HAP-1 (cell line): ENCODE measurements at regions not wholly inside any gene's neighbourhood (a gene's known extent, or its start where the extent isn't known, plus 50 kb on each side); places are given as distances from the start of the nearest gene placed in this dataset.

Source experiments
- DNase-seq, 2 experiments: peaks; one replicate each; pipeline ENCODE4 v3.0.0-alpha.2; 2016 to 2020; ENCODE audit warnings: low spot score in 2 of 2
- H3K27me3 ChIP-seq: fragments of 250-450 bp; sonication (Bioruptor Pico); 2 replicates; pipeline ENCODE4 v1.5.1; 2020; ENCODE audit warnings: low read depth, mild to moderate bottlenecking, moderate library complexity
- H3K36me3 ChIP-seq: fragments of 250-450 bp; sonication (Bioruptor Pico); replicated peaks from 2 replicates; pipeline ENCODE4 v1.5.1; 2020; ENCODE audit warnings: mild to moderate bottlenecking
- H3K4me1 ChIP-seq: fragments of 250-450 bp; sonication (Bioruptor Pico); 2 replicates; pipeline ENCODE4 v1.5.1; 2020; ENCODE audit warnings: mild to moderate bottlenecking
- H3K4me3 ChIP-seq: fragments of 250-450 bp; sonication (Bioruptor Pico); 2 replicates; pipeline ENCODE4 v1.5.1; 2020; ENCODE audit warnings: mild to moderate bottlenecking, moderate library complexity
- H3K9me3 ChIP-seq: fragments of 250-450 bp; sonication (Bioruptor Pico); 2 replicates; pipeline ENCODE4 v1.5.1; 2020; ENCODE audit warnings: mild to moderate bottlenecking, moderate library complexity
- in situ Hi-C: fragments of 300-500 bp; cut with MboI; formaldehyde crosslinking; loops from 3 replicates; pipeline ENCODE4 v1.14.3; 2020; ENCODE audit warnings: low sequenced_read_pairs, inconsistent platforms, mixed read lengths

- Histone ChIP-seq H3K27me3 (no peaks in the 10 kb centered on the region), H3K4me3 (no peak overlapping the region), H3K4me1 (peaks cover 11% of the 10 kb centered on the region), H3K9me3 (no peaks in the 10 kb centered on the region), H3K36me3 (no peaks in the 10 kb centered on the region)
- in situ Hi-C loops: no loop called here
- no peak for DNase-seq
These were observed 113.2 kb upstream of the ERCC6L2 start for GRCh38 chr9:95762322-95762721.

DNA sequence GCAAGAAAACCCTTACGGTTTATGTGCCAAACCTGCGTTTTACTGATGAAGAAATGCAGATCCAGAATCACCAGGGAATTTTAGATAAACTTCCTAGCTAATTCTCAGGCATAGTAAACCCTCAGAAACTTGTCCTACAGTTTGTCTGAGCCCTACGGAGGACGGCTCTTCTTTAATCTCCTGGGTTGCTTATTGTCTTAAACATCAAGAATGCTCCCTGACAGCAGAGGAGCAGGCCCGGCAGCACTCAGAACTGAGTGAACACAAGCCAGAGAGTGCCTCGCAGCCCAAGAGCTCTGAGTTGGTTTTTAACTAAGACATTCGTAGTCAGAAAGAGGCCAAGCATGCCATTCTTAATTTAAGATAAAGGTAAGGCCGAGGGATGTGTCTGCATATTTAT lies 114.7 kb upstream of the ERCC6L2 start:
- H3K9me3 ChIP-seq: no peaks in the 10 kb centered on the region
- H3K27me3 ChIP-seq: no peaks in the 10 kb centered on the region
- no peak for DNase-seq
- in situ Hi-C loops: no loop called here
- peaks cover 18% of the 10 kb centered on the region for H3K4me1 ChIP-seq
- no peaks in the 10 kb centered on the region for H3K36me3 ChIP-seq
- H3K4me3 ChIP-seq: no peak overlapping the region

DNA sequence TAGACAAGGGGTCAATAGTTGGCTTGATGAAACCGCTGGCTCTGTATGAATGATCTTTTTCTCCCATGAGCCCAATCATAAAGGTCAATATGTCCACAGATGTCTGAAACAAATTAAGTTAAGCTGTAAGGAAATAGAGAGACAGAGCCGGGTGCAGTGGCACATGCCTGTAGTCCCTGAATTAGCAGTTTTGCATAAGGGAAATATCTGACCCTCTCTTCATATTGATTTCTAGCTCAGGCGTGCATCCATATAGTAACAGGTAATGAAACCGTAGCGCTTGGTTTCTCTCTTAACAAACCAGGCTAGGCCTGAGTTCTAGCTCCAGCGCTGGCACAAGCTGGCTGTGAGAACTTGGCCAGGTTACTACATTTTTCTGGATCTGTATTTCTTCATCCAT lies 118.1 kb upstream of the ERCC6L2 start:
- Histone ChIP-seq H3K4me1 (peaks cover 12% of the 10 kb centered on the region; the same call in 1 of the 2 replicates), H3K36me3 (no peaks in the 10 kb centered on the region), H3K4me3 (no peak overlapping the region), H3K9me3 (no peaks in the 10 kb centered on the region), H3K27me3 (no peaks in the 10 kb centered on the region)
- DNase-seq: no peak
- in situ Hi-C loops: no loop called here

GRCh38 chr9:95756986-95757385 lies 118.5 kb upstream of the ERCC6L2 start:
- Histone ChIP-seq H3K27me3 (no peaks in the 10 kb centered on the region), H3K4me3 (no peak overlapping the region), H3K4me1 (peaks cover 12% of the 10 kb centered on the region; the same call in 1 of the 2 replicates), H3K9me3 (no peaks in the 10 kb centered on the region), H3K36me3 (no peaks in the 10 kb centered on the region)
- no peak for DNase-seq
- in situ Hi-C loops: no loop called here

DNA sequence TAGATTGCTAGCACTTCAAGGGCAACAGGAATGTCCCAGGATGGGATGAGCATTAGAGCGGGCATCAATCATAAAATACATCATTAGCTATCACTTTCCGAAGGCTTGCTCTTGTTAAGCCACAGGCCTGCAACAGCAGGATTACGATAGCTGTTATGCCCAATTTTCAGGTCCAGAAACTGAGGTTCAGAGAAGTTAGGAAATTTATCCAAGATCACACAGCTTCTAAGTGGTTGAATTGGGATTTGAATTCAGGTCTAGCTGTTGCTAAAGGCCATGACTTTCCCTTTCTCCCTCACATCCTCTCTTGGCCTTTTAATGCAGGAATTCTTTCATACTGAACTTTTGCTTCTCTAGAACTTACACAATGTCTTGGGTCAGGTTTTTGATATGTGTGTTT lies 119.4 kb upstream of the ERCC6L2 start:
- H3K9me3 ChIP-seq: no peaks in the 10 kb centered on the region
- H3K36me3 ChIP-seq: no peaks in the 10 kb centered on the region
- in situ Hi-C loops: no loop called here
- H3K27me3 ChIP-seq: no peaks in the 10 kb centered on the region
- H3K4me3 ChIP-seq: no peak overlapping the region
- no peak for DNase-seq
- H3K4me1 ChIP-seq: peaks cover 12% of the 10 kb centered on the region; the same call in 1 of the 2 replicates

GRCh38 chr9:95755421-95755730 lies 120.1 kb upstream of the ERCC6L2 start:
- DNase-seq: no peak
- H3K4me3 ChIP-seq: no peak overlapping the region
- no peaks in the 10 kb centered on the region for H3K9me3 ChIP-seq
- in situ Hi-C loops: no loop called here
- no peaks in the 10 kb centered on the region for H3K27me3 ChIP-seq
- peaks cover 12% of the 10 kb centered on the region; the same call in 1 of the 2 replicates for H3K4me1 ChIP-seq
- no peaks in the 10 kb centered on the region for H3K36me3 ChIP-seq

GRCh38 chr9:95754533-95755420 lies 120.7 kb upstream of the ERCC6L2 start:
- no peaks in the 10 kb centered on the region for H3K36me3 ChIP-seq
- no peaks in the 10 kb centered on the region for H3K27me3 ChIP-seq
- no peak overlapping the region for H3K4me3 ChIP-seq
- DNase-seq: no peak
- H3K9me3 ChIP-seq: no peaks in the 10 kb centered on the region
- peaks cover 12% of the 10 kb centered on the region; the same call in 1 of the 2 replicates for H3K4me1 ChIP-seq
- in situ Hi-C loops: no loop called here

GRCh38 chr9:95753762-95754465 lies 121.6 kb upstream of the ERCC6L2 start:
- H3K36me3 ChIP-seq: no peaks in the 10 kb centered on the region
- in situ Hi-C loops: no loop called here
- H3K4me3 ChIP-seq: no peak overlapping the region
- H3K4me1 ChIP-seq: peaks cover 12% of the 10 kb centered on the region; the same call in 1 of the 2 replicates
- H3K9me3 ChIP-seq: no peaks in the 10 kb centered on the region
- no peaks in the 10 kb centered on the region for H3K27me3 ChIP-seq
- DNase-seq: no peak

DNA sequence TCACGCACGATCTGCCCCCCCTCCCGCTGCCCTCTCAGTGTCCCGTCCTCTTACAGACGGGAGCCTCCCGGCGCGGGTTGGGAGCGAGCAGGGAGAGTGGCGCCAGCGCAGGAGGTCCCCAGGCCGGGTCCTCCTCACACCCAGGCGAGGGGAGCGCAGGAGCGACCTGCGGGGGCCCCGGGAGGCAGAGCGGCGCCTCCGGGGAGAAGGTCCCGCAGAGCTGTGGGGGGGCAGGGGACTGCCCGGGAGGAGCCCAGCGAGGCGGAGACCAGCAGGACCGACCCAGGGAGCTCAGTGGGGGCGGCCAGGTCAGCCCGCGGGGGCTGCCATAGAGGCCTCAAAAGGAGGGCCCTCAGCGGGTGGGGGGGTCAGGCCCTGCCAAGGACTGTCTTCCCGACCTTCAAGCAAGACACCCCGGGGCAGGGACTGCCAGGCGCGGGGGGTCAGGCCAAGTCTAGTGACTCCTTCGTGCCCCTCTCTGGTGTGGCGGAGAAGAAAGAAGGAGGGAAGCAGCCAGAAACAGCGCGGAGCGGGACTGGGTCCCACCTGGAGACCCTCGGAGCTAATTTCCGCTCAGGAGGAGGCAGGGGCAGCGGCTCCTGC lies 123.3 kb upstream of the ERCC6L2 start:
- peaks cover 12% of the 10 kb centered on the region; the same call in 1 of the 2 replicates for H3K4me1 ChIP-seq
- H3K4me3 ChIP-seq: no peak overlapping the region
- H3K9me3 ChIP-seq: no peaks in the 10 kb centered on the region
- no peaks in the 10 kb centered on the region for H3K27me3 ChIP-seq
- no peaks in the 10 kb centered on the region for H3K36me3 ChIP-seq
- DNase-seq: no peak
- in situ Hi-C loops: no loop called here

GRCh38 chr9:95751520-95751790 lies 124.0 kb upstream of the ERCC6L2 start:
- Histone ChIP-seq H3K27me3 (no peaks in the 10 kb centered on the region), H3K4me1 (peaks cover 4% of the 10 kb centered on the region; the same call in 1 of the 2 replicates), H3K9me3 (no peaks in the 10 kb centered on the region), H3K36me3 (no peaks in the 10 kb centered on the region), H3K4me3 (no peak overlapping the region)
- in situ Hi-C loops: no loop called here
- no peak for DNase-seq

DNA sequence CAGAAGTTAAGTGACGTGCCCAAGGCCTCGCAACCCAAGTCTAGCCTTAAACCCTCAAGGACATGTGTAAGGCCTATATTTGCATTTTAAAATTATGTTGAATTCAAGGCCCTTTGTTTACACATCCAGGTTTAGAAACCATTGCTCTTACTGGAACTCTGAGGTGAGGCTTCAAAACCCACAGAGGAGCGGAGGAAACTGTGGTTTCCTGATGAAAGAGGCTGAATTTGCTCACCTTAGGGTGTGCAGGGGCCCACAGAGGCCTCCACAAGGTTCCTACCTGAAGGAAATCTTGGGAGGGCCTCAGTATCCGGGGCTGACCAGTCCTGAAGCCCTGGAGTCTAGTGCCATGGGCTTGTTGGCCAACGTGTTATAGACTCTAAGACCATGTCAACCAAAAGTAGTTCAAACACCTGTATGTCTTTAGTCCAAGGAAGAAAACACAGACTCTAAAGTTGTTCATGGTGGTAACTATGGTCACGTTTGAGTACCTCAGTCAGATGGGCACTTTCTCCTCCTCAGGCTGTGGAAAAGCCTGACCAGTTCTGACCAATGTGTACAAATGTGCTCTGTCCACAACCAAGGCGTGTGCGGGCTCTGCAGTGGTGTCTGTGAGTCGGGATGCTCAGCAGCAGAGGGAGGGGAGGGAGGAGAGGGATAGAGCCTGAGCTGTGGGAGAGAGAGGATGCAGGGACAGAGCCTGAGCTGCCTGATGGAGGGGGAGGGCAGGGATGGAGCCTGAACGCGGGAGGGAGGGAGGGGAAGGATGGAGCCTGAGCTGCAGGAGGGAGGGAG lies 124.6 kb upstream of the ERCC6L2 start:
- no peaks in the 10 kb centered on the region for H3K36me3 ChIP-seq
- H3K27me3 ChIP-seq: no peaks in the 10 kb centered on the region
- in situ Hi-C loops: no loop called here
- 0 out of 2 replicates have a peak, but pooled peaks cover 4% of the 10 kb centered on the region for H3K4me1 ChIP-seq
- H3K4me3 ChIP-seq: no peak overlapping the region
- H3K9me3 ChIP-seq: no peaks in the 10 kb centered on the region
- DNase-seq: no peak

- no peaks in the 10 kb centered on the region for H3K27me3 ChIP-seq
- DNase-seq: no peak
- H3K9me3 ChIP-seq: no peaks in the 10 kb centered on the region
- no peaks in the 10 kb centered on the region for H3K36me3 ChIP-seq
- H3K4me3 ChIP-seq: no peak overlapping the region
- H3K4me1 ChIP-seq: 0 out of 2 replicates have a peak, but pooled peaks cover 2% of the 10 kb centered on the region
- in situ Hi-C loops: no loop called here
These were observed 126.0 kb upstream of the ERCC6L2 start for GRCh38 chr9:95749493-95749892.

GRCh38 chr9:95746408-95747180 lies 128.9 kb upstream of the ERCC6L2 start:
- H3K4me3 ChIP-seq: no peak overlapping the region
- DNase-seq: no peak
- no peaks in the 10 kb centered on the region for H3K9me3 ChIP-seq
- no peaks in the 10 kb centered on the region for H3K36me3 ChIP-seq
- H3K4me1 ChIP-seq: peaks cover 18% of the 10 kb centered on the region
- no peaks in the 10 kb centered on the region for H3K27me3 ChIP-seq
- in situ Hi-C loops: no loop called here
